Type B pancreatic cell (in vitro differentiated cells): ENCODE measurements at regions not wholly inside any gene's neighbourhood (a gene's known extent, or its start where the extent isn't known, plus 50 kb on each side); places are given as distances from the start of the nearest gene placed in this dataset.

Source experiments
- DNase-seq: peaks from one replicate; pipeline ENCODE4 v3.0.0; 2021; ENCODE audit warnings: mixed read lengths; ENCODE audit not compliant: unreplicated experiment; ENCODE audit errors: extremely low spot score
- H3K27ac Mint-ChIP-seq: 2 replicates; pipeline ENCODE4 v1.8.0; 2021; ENCODE audit warnings: mild to moderate bottlenecking, mixed read lengths
- H3K27me3 Mint-ChIP-seq: 2 replicates; pipeline ENCODE4 v1.8.0; 2021; ENCODE audit warnings: mixed read lengths
- H3K36me3 Mint-ChIP-seq: 2 replicates; pipeline ENCODE4 v1.8.0; 2021; ENCODE audit warnings: mixed read lengths
- H3K4me1 Mint-ChIP-seq: one replicate; pipeline ENCODE4 v1.8.0; 2021; ENCODE audit warnings: mixed read lengths; ENCODE audit not compliant: unreplicated experiment
- H3K4me3 Mint-ChIP-seq: 2 replicates; pipeline ENCODE4 v1.8.0; 2021; ENCODE audit warnings: mild to moderate bottlenecking, mixed read lengths
- H3K9me3 Mint-ChIP-seq: 2 replicates; pipeline ENCODE4 v1.8.0; 2021; ENCODE audit warnings: mixed read lengths
- TF ChIP-seq, protein P1 (sequence below): fragments of 200-600 bp; sonication (generic); conservative IDR thresholded peaks from 2 replicates; pipeline ENCODE4 v1.5.0; 2021; ENCODE audit warnings: antibody characterized with exemption, mild to moderate bottlenecking

DNA sequence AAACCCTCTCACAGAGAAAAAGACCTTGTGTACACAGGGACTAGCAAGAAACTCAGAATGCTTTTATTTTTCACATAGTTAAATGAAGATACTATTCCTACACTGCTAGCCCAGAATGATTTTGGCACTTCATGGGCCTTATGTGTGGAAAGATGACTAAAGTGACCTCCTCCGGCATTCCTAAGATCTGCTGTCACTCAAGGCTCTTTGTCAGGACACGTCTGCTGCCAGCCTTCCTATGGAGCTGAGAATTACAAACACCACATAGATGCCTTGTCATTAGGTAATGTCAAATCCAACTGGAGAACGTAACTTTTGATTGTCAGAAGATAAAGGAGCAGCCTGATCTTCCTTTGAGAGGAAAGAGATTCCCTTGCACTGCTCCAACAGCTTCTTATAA lies 249.1 kb downstream of the FAT3 start:
- H3K36me3 Mint-ChIP-seq = peaks cover 4% of the 10 kb centered on the region
- H3K27me3 Mint-ChIP-seq = no peaks in the 10 kb centered on the region
- no peak for DNase-seq
- H3K4me3 Mint-ChIP-seq = no peak overlapping the region
- H3K27ac Mint-ChIP-seq = no peak overlapping the region
- TF ChIP-seq, protein P1, sequence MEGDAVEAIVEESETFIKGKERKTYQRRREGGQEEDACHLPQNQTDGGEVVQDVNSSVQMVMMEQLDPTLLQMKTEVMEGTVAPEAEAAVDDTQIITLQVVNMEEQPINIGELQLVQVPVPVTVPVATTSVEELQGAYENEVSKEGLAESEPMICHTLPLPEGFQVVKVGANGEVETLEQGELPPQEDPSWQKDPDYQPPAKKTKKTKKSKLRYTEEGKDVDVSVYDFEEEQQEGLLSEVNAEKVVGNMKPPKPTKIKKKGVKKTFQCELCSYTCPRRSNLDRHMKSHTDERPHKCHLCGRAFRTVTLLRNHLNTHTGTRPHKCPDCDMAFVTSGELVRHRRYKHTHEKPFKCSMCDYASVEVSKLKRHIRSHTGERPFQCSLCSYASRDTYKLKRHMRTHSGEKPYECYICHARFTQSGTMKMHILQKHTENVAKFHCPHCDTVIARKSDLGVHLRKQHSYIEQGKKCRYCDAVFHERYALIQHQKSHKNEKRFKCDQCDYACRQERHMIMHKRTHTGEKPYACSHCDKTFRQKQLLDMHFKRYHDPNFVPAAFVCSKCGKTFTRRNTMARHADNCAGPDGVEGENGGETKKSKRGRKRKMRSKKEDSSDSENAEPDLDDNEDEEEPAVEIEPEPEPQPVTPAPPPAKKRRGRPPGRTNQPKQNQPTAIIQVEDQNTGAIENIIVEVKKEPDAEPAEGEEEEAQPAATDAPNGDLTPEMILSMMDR = no peak
- peaks cover 4% of the 10 kb centered on the region for H3K9me3 Mint-ChIP-seq
- H3K4me1 Mint-ChIP-seq = peaks cover 15% of the 10 kb centered on the region

DNA sequence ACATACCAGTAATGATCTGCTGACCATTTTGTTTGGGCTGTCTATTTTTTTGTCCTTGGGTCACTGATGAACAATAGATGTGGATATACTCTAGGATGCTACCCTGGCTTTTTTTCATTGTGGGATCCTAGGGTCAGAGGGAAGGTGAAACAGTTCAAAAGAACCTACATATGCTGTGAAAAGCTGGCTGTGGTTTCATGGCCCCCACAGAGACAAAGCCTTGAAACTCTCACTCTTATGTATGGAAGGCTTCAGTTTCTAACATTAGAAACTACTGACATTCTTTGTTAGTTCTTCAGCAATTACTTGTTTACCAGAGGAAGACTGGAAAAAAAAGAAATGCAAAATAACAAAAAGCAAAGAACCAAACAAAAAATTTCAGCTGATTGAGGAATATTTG lies 250.7 kb downstream of the FAT3 start:
- Mint-ChIP-seq H3K27me3 (no peaks in the 10 kb centered on the region), H3K4me3 (no peak overlapping the region), H3K36me3 (peaks cover 9% of the 10 kb centered on the region), H3K4me1 (peaks cover 15% of the 10 kb centered on the region), H3K9me3 (peaks cover 8% of the 10 kb centered on the region), H3K27ac (no peak overlapping the region)
- DNase-seq = no peak
- TF ChIP-seq, protein P1 = no peak

DNA sequence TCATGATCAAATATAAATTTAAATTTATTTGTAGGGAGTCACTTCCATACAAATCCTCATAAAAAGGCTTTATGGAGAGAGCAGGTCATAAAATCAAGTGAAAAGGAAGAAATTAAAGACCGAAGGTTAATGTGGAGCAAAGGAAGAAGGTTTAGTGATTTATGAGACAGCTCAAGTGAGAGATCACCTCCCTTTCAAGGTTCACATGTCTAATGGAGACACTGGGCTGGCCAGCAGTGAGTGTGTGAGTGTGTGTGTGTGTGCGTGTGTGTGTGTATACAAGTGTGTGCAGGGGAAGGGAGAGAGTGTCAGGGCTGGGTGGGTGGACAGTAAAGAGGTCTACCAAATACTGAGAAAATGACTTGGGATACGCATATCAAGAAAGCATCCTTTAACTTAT lies 251.2 kb downstream of the FAT3 start:
- Mint-ChIP-seq H3K9me3 (peaks cover 8% of the 10 kb centered on the region), H3K4me3 (no peak overlapping the region), H3K27me3 (no peaks in the 10 kb centered on the region), H3K27ac (no peak overlapping the region), H3K4me1 (peaks cover 15% of the 10 kb centered on the region), H3K36me3 (peaks cover 9% of the 10 kb centered on the region)
- TF ChIP-seq, protein P1 = no peak
- no peak for DNase-seq

DNA sequence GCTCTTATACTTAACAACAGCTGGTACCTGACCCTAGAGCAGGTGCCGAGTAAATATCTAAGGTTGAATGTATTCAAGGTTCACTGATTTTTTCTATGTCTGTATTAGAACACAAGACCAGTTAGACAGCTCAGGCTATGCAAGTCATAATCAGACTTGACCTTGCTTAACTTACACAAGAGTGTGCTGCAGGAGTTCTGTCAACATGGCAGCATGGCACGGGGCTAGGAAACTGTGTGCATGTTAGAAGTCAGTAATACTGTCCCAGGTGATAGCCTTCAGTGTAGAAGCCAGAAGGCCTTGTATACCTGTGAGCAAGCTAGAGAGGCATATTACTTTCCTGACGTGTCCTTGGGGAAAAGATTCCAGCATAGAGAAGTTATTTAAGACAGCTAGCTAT lies 253.1 kb downstream of the FAT3 start:
- TF ChIP-seq, protein P1 = no peak
- H3K36me3 Mint-ChIP-seq = peaks cover 9% of the 10 kb centered on the region
- no peak overlapping the region for H3K4me3 Mint-ChIP-seq
- peaks cover 8% of the 10 kb centered on the region for H3K9me3 Mint-ChIP-seq
- no peaks in the 10 kb centered on the region for H3K27me3 Mint-ChIP-seq
- DNase-seq = no peak
- H3K4me1 Mint-ChIP-seq = peaks cover 22% of the 10 kb centered on the region
- H3K27ac Mint-ChIP-seq = no peak overlapping the region

DNA sequence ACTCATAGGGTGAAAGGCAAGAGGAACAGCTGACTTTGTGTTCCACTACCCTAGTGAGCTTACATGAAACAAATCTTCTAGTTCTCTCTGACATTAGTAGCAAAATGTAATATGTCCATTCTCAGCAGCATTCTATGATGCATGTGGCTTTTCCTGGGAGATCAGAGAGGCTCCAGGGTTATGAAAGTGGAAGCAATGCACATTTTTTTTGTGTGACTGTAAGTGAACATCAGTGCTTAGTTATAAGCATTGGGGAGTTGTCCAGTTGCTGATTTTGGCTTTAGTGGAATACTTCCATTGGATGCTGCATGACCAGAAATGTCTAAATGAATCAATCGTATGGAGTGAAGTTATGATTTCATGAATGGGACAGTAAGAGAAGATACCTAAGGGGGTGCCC lies 255.9 kb downstream of the FAT3 start:
- Mint-ChIP-seq H3K27ac (no peak overlapping the region), H3K4me1 (peaks cover 23% of the 10 kb centered on the region), H3K4me3 (no peak overlapping the region), H3K36me3 (peaks cover 5% of the 10 kb centered on the region), H3K9me3 (peaks cover 4% of the 10 kb centered on the region), H3K27me3 (no peaks in the 10 kb centered on the region)
- DNase-seq = no peak
- TF ChIP-seq, protein P1 = no peak

DNA sequence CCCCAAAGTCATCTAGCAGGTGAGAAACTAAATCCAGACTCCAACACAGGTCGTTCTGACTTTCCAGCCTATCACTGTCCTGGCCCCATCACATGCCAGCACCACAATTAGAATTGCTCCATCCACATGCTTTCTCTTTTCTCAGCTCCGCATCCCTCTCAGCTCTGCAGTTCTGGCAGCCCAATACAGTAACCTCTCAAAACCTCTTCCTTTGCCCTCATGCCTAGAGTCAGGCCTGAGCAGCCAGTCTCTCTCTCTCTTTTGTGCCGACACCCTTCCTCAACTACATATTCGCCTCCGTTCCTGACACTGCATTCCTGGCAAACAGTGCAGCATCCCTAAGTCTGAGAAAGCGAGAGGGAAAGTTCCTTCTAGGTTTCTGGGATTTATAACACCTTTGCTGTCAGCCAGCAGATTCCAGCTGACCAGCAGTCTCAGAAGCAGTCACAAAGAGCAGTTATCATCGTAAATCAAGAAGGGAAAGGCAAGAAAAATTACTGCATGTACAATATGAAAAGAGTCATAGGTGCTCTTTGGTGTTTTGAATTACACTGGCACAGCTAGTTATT lies 258.0 kb downstream of the FAT3 start:
- TF ChIP-seq, protein P1 = no peak
- no peaks in the 10 kb centered on the region for H3K27me3 Mint-ChIP-seq
- peaks cover 4% of the 10 kb centered on the region for H3K9me3 Mint-ChIP-seq
- H3K27ac Mint-ChIP-seq = no peak overlapping the region
- no peak overlapping the region for H3K4me3 Mint-ChIP-seq
- peaks cover 10% of the 10 kb centered on the region for H3K4me1 Mint-ChIP-seq
- H3K36me3 Mint-ChIP-seq = peaks cover 5% of the 10 kb centered on the region
- DNase-seq = no peak
